HL-60 (cell line): ENCODE measurements at regions not wholly inside any gene's neighbourhood (a gene's known extent, or its start where the extent isn't known, plus 50 kb on each side); places are given as distances from the start of the nearest gene placed in this dataset.

Experiments
- CTCF ChIP-seq: IDR thresholded peaks from one replicate; pipeline ENCODE4 v1.5.1; 2011; ENCODE audit warnings: low read length, control low read depth, inconsistent platforms; ENCODE audit not compliant: insufficient read depth
- GABPA ChIP-seq: IDR thresholded peaks from 2 replicates; pipeline ENCODE4 v1.6.1; 2012; ENCODE audit warnings: low read depth
- POLR2AphosphoS5 ChIP-seq: IDR thresholded peaks from 2 replicates; pipeline ENCODE4 v1.6.1; 2012; ENCODE audit warnings: low read depth
- REST ChIP-seq: IDR thresholded peaks from 2 replicates; pipeline ENCODE4 v1.6.1; 2012; ENCODE audit warnings: low read depth; ENCODE audit not compliant: insufficient replicate concordance

- TF ChIP-seq CTCF (no peak), POLR2AphosphoS5 (no peak), REST (no peak), GABPA (no peak)
Observed at GRCh38 chr12:25771041-25771440, 187.4 kb upstream of the RASSF8 start.
